Neural cell (in vitro differentiated cells): ENCODE measurements at regions not wholly inside any gene's neighbourhood (a gene's known extent, or its start where the extent isn't known, plus 50 kb on each side); places are given as distances from the start of the nearest gene placed in this dataset.

Experiments
- CTCF ChIP-seq: fragments of 450-650 bp; IDR thresholded peaks from 2 replicates; pipeline ENCODE4 v1.5.1; 2014; ENCODE audit warnings: antibody characterized with exemption, mild to moderate bottlenecking, moderate library complexity; ENCODE audit not compliant: poor library complexity, severe bottlenecking
- EP300 ChIP-seq: fragments of 450-650 bp; conservative IDR thresholded peaks from 2 replicates; pipeline ENCODE4 v1.6.1; 2014; ENCODE audit warnings: antibody characterized with exemption, mild to moderate bottlenecking, moderate library complexity; ENCODE audit not compliant: poor library complexity, severe bottlenecking
- POLR2AphosphoS5 ChIP-seq: IDR thresholded peaks from 2 replicates; pipeline ENCODE4 v1.6.1; 2012
- REST ChIP-seq: IDR thresholded peaks from 2 replicates; pipeline ENCODE4 v1.6.1; 2012; ENCODE audit warnings: borderline replicate concordance
- TAF1 ChIP-seq: IDR thresholded peaks from 2 replicates; pipeline ENCODE4 v1.6.1; 2012; ENCODE audit warnings: low read depth

GRCh38 chr4:59412739-59413138 is 1787.4 kb upstream of the ADGRL3 start:
- TF ChIP-seq POLR2AphosphoS5 (no peak), REST (no peak), CTCF (no peak), TAF1 (no peak), EP300 (no peak)
